Neural cell (in vitro differentiated cells): ENCODE measurements at regions not wholly inside any gene's neighbourhood (a gene's known extent, or its start where the extent isn't known, plus 50 kb on each side); places are given as distances from the start of the nearest gene placed in this dataset.

Experiments
- H2AFZ ChIP-seq: fragments of 200-600, 300-800 bp; sonication (generic), shearing (Covaris generic); 2 replicates; pipeline ENCODE4 v1.6.0; 2014; ENCODE audit warnings: low read depth, mild to moderate bottlenecking, antibody characterized with exemption, low read length, moderate library complexity
- H3F3A ChIP-seq: fragments of 200-600 bp; shearing (Covaris generic); 2 replicates; pipeline ENCODE4 v1.6.1; 2016; ENCODE audit warnings: mild to moderate bottlenecking, moderate library complexity, mixed read lengths, antibody characterized with exemption, low read length; ENCODE audit not compliant: insufficient read depth, poor library complexity, severe bottlenecking
- H3K27ac ChIP-seq: fragments of 200-600, 300-800 bp; sonication (generic), shearing (Covaris generic); 2 replicates; pipeline ENCODE4 v1.5.1; 2014; ENCODE audit warnings: mild to moderate bottlenecking, low read length, moderate library complexity
- H3K27me3 ChIP-seq: fragments of 300-800, 200-600 bp; sonication (generic), shearing (Covaris generic); 2 replicates; pipeline ENCODE4 v1.6.0; 2014; ENCODE audit warnings: mild to moderate bottlenecking, low read depth, low read length, moderate library complexity; ENCODE audit not compliant: insufficient read depth
- H3K36me3 ChIP-seq: fragments of 300-800, 200-600 bp; sonication (generic), shearing (Covaris generic); 2 replicates; pipeline ENCODE4 v1.5.1; 2014; ENCODE audit warnings: mild to moderate bottlenecking, antibody characterized with exemption, low read length, moderate library complexity; ENCODE audit not compliant: insufficient read depth
- H3K4me2 ChIP-seq: fragments of 300-800, 200-600 bp; sonication (generic), shearing (Covaris generic); 2 replicates; pipeline ENCODE4 v1.6.0; 2014; ENCODE audit warnings: mild to moderate bottlenecking, low read length
- H3K4me3 ChIP-seq: fragments of 300-800, 200-600 bp; sonication (generic), shearing (Covaris generic); 2 replicates; pipeline ENCODE4 v1.5.1; 2014; ENCODE audit warnings: mild to moderate bottlenecking, low read length, moderate library complexity
- H3K79me2 ChIP-seq: fragments of 200-600 bp; shearing (Covaris generic); replicated peaks from 2 replicates; pipeline ENCODE4 v1.6.0; 2014; ENCODE audit warnings: mild to moderate bottlenecking, low read length, moderate library complexity; ENCODE audit not compliant: insufficient read depth
- H3K9ac ChIP-seq: fragments of 300-800, 200-600 bp; sonication (generic), shearing (Covaris generic); 2 replicates; pipeline ENCODE4 v1.6.1; 2016; ENCODE audit warnings: mild to moderate bottlenecking, low read length, mixed read lengths
- H3K9me2 ChIP-seq: fragments of 200-600 bp; shearing (Covaris generic); 2 replicates; pipeline ENCODE4 v1.6.1; 2016; ENCODE audit warnings: mild to moderate bottlenecking, low read length, mixed read lengths; ENCODE audit not compliant: insufficient read depth
- H3K9me3 ChIP-seq: fragments of 200-600, 300-800 bp; sonication (generic), shearing (Covaris generic); 2 replicates; pipeline ENCODE4 v1.6.1; 2016; ENCODE audit warnings: mild to moderate bottlenecking, mixed run types, low read length, moderate library complexity, mixed read lengths
- H4K20me1 ChIP-seq: fragments of 200-600 bp; shearing (Covaris generic); 2 replicates; pipeline ENCODE4 v1.6.1; 2016; ENCODE audit warnings: mild to moderate bottlenecking, mixed run types; ENCODE audit not compliant: insufficient read depth
- CTCF ChIP-seq: fragments of 450-650 bp; IDR thresholded peaks from 2 replicates; pipeline ENCODE4 v1.5.1; 2014; ENCODE audit warnings: antibody characterized with exemption, mild to moderate bottlenecking, moderate library complexity; ENCODE audit not compliant: poor library complexity, severe bottlenecking
- EP300 ChIP-seq: fragments of 450-650 bp; conservative IDR thresholded peaks from 2 replicates; pipeline ENCODE4 v1.6.1; 2014; ENCODE audit warnings: antibody characterized with exemption, mild to moderate bottlenecking, moderate library complexity; ENCODE audit not compliant: poor library complexity, severe bottlenecking
- EZH2 ChIP-seq: fragments of 200-600, 300-800 bp; shearing (Covaris generic), sonication (generic); IDR thresholded peaks from 2 replicates; pipeline ENCODE4 v1.6.1; 2014; ENCODE audit warnings: antibody characterized with exemption, low read length, borderline replicate concordance, mild to moderate bottlenecking; ENCODE audit not compliant: insufficient read depth, poor library complexity, severe bottlenecking
- MXI1 ChIP-seq: fragments of 450-650 bp; conservative IDR thresholded peaks from 2 replicates; pipeline ENCODE4 v1.6.1; 2014; ENCODE audit warnings: antibody characterized with exemption, mild to moderate bottlenecking; ENCODE audit not compliant: poor library complexity, severe bottlenecking
- POLR2AphosphoS5 ChIP-seq: IDR thresholded peaks from 2 replicates; pipeline ENCODE4 v1.6.1; 2012
- RAD21 ChIP-seq: fragments of 450-650 bp; conservative IDR thresholded peaks from 2 replicates; pipeline ENCODE4 v1.6.1; 2014; ENCODE audit warnings: antibody characterized with exemption, mild to moderate bottlenecking, moderate library complexity
- SMC3 ChIP-seq: fragments of 450-650 bp; conservative IDR thresholded peaks from 2 replicates; pipeline ENCODE4 v1.6.1; 2014; ENCODE audit warnings: antibody characterized with exemption, mild to moderate bottlenecking, moderate library complexity; ENCODE audit not compliant: poor library complexity
- TAF1 ChIP-seq: IDR thresholded peaks from 2 replicates; pipeline ENCODE4 v1.6.1; 2012; ENCODE audit warnings: low read depth
- TF ChIP-seq, protein P1 (sequence below): IDR thresholded peaks from 2 replicates; pipeline ENCODE4 v1.6.1; 2012; ENCODE audit warnings: borderline replicate concordance

DNA sequence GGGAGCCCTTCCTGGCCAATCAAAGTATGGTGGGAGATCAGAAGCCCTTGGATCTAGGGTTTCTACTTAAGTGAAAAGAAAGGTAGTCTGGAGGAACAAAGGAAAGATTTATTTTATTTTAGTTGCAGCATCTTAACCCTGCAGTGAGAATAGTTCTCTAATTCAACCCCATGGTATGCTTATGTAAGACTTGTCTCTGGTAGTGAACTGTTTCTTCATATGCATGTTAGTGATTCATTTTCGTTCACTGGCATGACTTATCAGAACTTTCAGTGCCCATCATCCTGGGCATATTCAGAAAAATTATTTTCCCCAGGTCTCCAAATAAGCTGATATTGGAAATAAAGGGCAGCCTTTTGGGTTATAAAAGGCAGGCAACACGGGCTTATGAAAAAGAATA lies 1058.8 kb downstream of the NLGN4Y start:
- H3F3A ChIP-seq = no peaks in the 10 kb centered on the region
- no peak overlapping the region for H2AFZ ChIP-seq
- H4K20me1 ChIP-seq = no peaks in the 10 kb centered on the region
- H3K79me2 ChIP-seq = no peaks in the 10 kb centered on the region
- no peaks in the 10 kb centered on the region for H3K9me2 ChIP-seq
- no peaks in the 10 kb centered on the region for H3K27me3 ChIP-seq
- H3K27ac ChIP-seq = no peak overlapping the region
- no peak overlapping the region for H3K4me3 ChIP-seq
- H3K9me3 ChIP-seq = no peaks in the 10 kb centered on the region
- no peak overlapping the region for H3K4me2 ChIP-seq
- H3K36me3 ChIP-seq = no peaks in the 10 kb centered on the region
- no peak overlapping the region for H3K9ac ChIP-seq
- no peak for TF ChIP-seq CTCF
- no peak for TF ChIP-seq MXI1
- no peak for TF ChIP-seq POLR2AphosphoS5
- no peak for TF ChIP-seq TAF1
- TF ChIP-seq EP300 = no peak
- no peak for TF ChIP-seq EZH2
- no peak for TF ChIP-seq SMC3
- no peak for TF ChIP-seq RAD21

GRCh38 chrY:15592957-15593356 lies 1068.6 kb downstream of the NLGN4Y start:
- no peaks in the 10 kb centered on the region for H3K9me2 ChIP-seq
- no peak overlapping the region for H3K4me2 ChIP-seq
- no peaks in the 10 kb centered on the region for H3K27me3 ChIP-seq
- no peaks in the 10 kb centered on the region for H3K79me2 ChIP-seq
- H3K4me3 ChIP-seq = no peak overlapping the region
- no peak overlapping the region for H3K27ac ChIP-seq
- H3K36me3 ChIP-seq = no peaks in the 10 kb centered on the region
- H3K9me3 ChIP-seq = no peaks in the 10 kb centered on the region
- no peak for TF ChIP-seq POLR2AphosphoS5
- TF ChIP-seq SMC3 = no peak
- TF ChIP-seq CTCF = no peak
- no peak for TF ChIP-seq MXI1
- no peak for TF ChIP-seq RAD21
- TF ChIP-seq TAF1 = no peak
- no peak for TF ChIP-seq EZH2
- TF ChIP-seq EP300 = no peak
- TF ChIP-seq, protein P1, sequence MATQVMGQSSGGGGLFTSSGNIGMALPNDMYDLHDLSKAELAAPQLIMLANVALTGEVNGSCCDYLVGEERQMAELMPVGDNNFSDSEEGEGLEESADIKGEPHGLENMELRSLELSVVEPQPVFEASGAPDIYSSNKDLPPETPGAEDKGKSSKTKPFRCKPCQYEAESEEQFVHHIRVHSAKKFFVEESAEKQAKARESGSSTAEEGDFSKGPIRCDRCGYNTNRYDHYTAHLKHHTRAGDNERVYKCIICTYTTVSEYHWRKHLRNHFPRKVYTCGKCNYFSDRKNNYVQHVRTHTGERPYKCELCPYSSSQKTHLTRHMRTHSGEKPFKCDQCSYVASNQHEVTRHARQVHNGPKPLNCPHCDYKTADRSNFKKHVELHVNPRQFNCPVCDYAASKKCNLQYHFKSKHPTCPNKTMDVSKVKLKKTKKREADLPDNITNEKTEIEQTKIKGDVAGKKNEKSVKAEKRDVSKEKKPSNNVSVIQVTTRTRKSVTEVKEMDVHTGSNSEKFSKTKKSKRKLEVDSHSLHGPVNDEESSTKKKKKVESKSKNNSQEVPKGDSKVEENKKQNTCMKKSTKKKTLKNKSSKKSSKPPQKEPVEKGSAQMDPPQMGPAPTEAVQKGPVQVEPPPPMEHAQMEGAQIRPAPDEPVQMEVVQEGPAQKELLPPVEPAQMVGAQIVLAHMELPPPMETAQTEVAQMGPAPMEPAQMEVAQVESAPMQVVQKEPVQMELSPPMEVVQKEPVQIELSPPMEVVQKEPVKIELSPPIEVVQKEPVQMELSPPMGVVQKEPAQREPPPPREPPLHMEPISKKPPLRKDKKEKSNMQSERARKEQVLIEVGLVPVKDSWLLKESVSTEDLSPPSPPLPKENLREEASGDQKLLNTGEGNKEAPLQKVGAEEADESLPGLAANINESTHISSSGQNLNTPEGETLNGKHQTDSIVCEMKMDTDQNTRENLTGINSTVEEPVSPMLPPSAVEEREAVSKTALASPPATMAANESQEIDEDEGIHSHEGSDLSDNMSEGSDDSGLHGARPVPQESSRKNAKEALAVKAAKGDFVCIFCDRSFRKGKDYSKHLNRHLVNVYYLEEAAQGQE = no peak
- H3K9ac ChIP-seq = no peak overlapping the region
- H4K20me1 ChIP-seq = no peaks in the 10 kb centered on the region
- H2AFZ ChIP-seq = no peak overlapping the region
- no peaks in the 10 kb centered on the region for H3F3A ChIP-seq
